ENCODE measurements at regions not wholly inside any gene's neighbourhood (a gene's known extent, or its start where the extent isn't known, plus 50 kb on each side); places are given as distances from the start of the nearest gene placed in this dataset.

GRCh38 chr13:62997038-62997599 is 1581.5 kb upstream of the PCDH20 start:
- no peak for DNase-seq

- no peak for DNase-seq
These were observed 1558.2 kb upstream of the PCDH20 start for GRCh38 chr13:62973804-62974203.

GRCh38 chr13:62964522-62964921 is 1548.9 kb upstream of the PCDH20 start:
- no peak for DNase-seq

GRCh38 chr13:62960723-62961122 is 1545.1 kb upstream of the PCDH20 start:
- DNase-seq = no peak

GRCh38 chr13:62933809-62934208 is 1518.2 kb upstream of the PCDH20 start:
- DNase-seq = no peak

GRCh38 chr13:62932256-62932883 is 1516.7 kb upstream of the PCDH20 start:
- no peak for DNase-seq

- DNase-seq = no peak
These were observed 1516.2 kb upstream of the PCDH20 start for GRCh38 chr13:62931853-62932252.

GRCh38 chr13:62924395-62924794 is 1508.7 kb upstream of the PCDH20 start:
- no peak for DNase-seq

- no peak for DNase-seq
These were observed 1504.5 kb upstream of the PCDH20 start for GRCh38 chr13:62920159-62920558.

GRCh38 chr13:62919491-62919890 is 1503.8 kb upstream of the PCDH20 start:
- no peak for DNase-seq

- DNase-seq = no peak
These were observed 1495.0 kb upstream of the PCDH20 start for GRCh38 chr13:62910541-62911060.

- no peak for DNase-seq
These were observed 1492.7 kb upstream of the PCDH20 start for GRCh38 chr13:62908321-62908720.

- DNase-seq = no peak
These were observed 1491.2 kb upstream of the PCDH20 start for GRCh38 chr13:62906896-62907295.

GRCh38 chr13:62906469-62906868 is 1490.8 kb upstream of the PCDH20 start:
- no peak for DNase-seq

GRCh38 chr13:62887046-62887445 is 1471.4 kb upstream of the PCDH20 start:
- no peak for DNase-seq

- DNase-seq = no peak
These were observed 1463.4 kb upstream of the PCDH20 start for GRCh38 chr13:62879071-62879470.

GRCh38 chr13:62875118-62875640 is 1459.5 kb upstream of the PCDH20 start:
- DNase-seq = no peak

- DNase-seq = no peak
These were observed 1434.7 kb upstream of the PCDH20 start for GRCh38 chr13:62850331-62850730.

- DNase-seq = no peak
These were observed 1431.9 kb upstream of the PCDH20 start for GRCh38 chr13:62847520-62847919.

GRCh38 chr13:62846302-62846701 is 1430.7 kb upstream of the PCDH20 start:
- DNase-seq = no peak

GRCh38 chr13:62839338-62839737 is 1423.7 kb upstream of the PCDH20 start:
- no peak for DNase-seq

GRCh38 chr13:62838929-62839328 is 1423.3 kb upstream of the PCDH20 start:
- no peak for DNase-seq

- DNase-seq = no peak
These were observed 1422.2 kb upstream of the PCDH20 start for GRCh38 chr13:62837895-62838294.

- DNase-seq = no peak
These were observed 1413.8 kb upstream of the PCDH20 start for GRCh38 chr13:62829486-62829885.

All from NCI-H2107 (cell line).